Uterus (tissue), 2 donors: ENCODE measurements at regions not wholly inside any gene's neighbourhood (a gene's known extent, or its start where the extent isn't known, plus 50 kb on each side); places are given as distances from the start of the nearest gene placed in this dataset.

ENCODE experiments used
- CTCF ChIP-seq, 4 experiments: fragments of 200-600 bp in 2 of 4; fragments of 450-650 bp in 2 of 4; sonication (generic) in 2 of 4; IDR thresholded peaks; one replicate each; pipeline ENCODE4 v1.5.1; 2016 to 2019; ENCODE audit warnings: antibody characterized with exemption in 4 of 4, mild to moderate bottlenecking in 2 of 4, moderate library complexity in 1 of 4
- POLR2A ChIP-seq, 2 donors: fragments of 450-650 bp; IDR thresholded peaks; one replicate each; pipeline ENCODE4 v1.6.1; 2016; ENCODE audit warnings: antibody characterized with exemption in 2 of 2, mild to moderate bottlenecking in 1 of 2, moderate library complexity in 1 of 2

- no peak for TF ChIP-seq POLR2A (IDR thresholded peaks at IDR 0.05)
- no peak for TF ChIP-seq CTCF (IDR thresholded peaks at IDR 0.05)
Observed at GRCh38 chr1:238119861-238120260, 229.1 kb upstream of the ZP4 start.
